ENCODE measurements at regions not wholly inside any gene's neighbourhood (a gene's known extent, or its start where the extent isn't known, plus 50 kb on each side); places are given as distances from the start of the nearest gene placed in this dataset.
"Not testable (repeated sequence)": the region's sequence is repeated elsewhere in the genome, so short reads cannot be mapped to it uniquely, and the experiment has no call there.

DNA sequence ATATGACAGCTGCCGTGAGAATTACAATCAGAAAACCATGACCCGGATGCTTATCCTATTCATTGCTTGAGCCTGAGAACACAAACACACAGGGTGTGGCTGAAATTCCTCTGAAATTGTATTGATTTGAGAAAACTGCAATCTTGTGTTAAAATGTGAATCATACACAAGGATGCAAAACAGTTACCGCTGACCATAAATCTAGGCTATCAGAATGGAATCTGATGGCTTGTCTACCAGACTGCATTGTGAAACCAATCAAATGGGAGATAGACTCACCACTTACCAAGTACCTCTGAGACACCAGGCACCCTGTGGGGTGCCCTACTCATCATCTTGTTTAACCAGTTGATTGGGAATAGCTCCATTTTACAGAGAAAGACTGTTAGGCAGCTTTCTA, 188.7 kb upstream of the MSX2 start:
- Histone ChIP-seq H3K4me3 (no peak overlapping the region), H3K27me3 (ENCODE audit: insufficient read depth in 3 of 3, low read length in 2 of 3) (no peaks in the 10 kb centered on the region), H3K4me1 (no peaks in the 10 kb centered on the region), H3K27ac (no peak overlapping the region), H3K36me3 (ENCODE audit: insufficient read depth in 1 of 2, low read depth in 1 of 2) (no peaks in the 10 kb centered on the region), H3K9me3 (no peaks in the 10 kb centered on the region)
- ATAC-seq (no peak), DNase-seq (no peak)
- no peak for TF ChIP-seq CTCF (IDR thresholded peaks at IDR 0.05)
- 87 to 90% (median 88%) methylated on average over 3 of the region's 3 CpGs for WGBS, 3 donors
- intact Hi-C loops (cut with DNase I), result no loop called here

GRCh38 chr5:174539823-174540222, 184.6 kb upstream of the MSX2 start:
- 77% methylated on average over 2 of the region's 5 CpGs; no CpG with 5 or more reads in 2 of the 3 donors for WGBS, 3 donors
- DNase-seq; H3K27me3 ChIP-seq (ENCODE audit: insufficient read depth in 3 of 3, low read length in 2 of 3); H3K36me3 ChIP-seq (ENCODE audit: insufficient read depth in 1 of 2, low read depth in 1 of 2); H3K4me3 ChIP-seq; H3K27ac ChIP-seq; ATAC-seq; H3K4me1 ChIP-seq; H3K9me3 ChIP-seq; intact Hi-C loops (cut with DNase I): not testable (repeated sequence)

- intact Hi-C loops (cut with DNase I), result no loop called here
- Histone ChIP-seq H3K36me3 (ENCODE audit: insufficient read depth in 1 of 2, low read depth in 1 of 2) (no peaks in the 10 kb centered on the region), H3K9me3 (no peaks in the 10 kb centered on the region), H3K4me3 (no peak overlapping the region), H3K27me3 (ENCODE audit: insufficient read depth in 3 of 3, low read length in 2 of 3) (no peaks in the 10 kb centered on the region), H3K4me1 (no peaks in the 10 kb centered on the region), H3K27ac (no peak overlapping the region)
- WGBS, 3 donors, result 82 to 89% (median 84%) methylated on average over 3 of the region's 3 CpGs
- TF ChIP-seq CTCF (IDR thresholded peaks at IDR 0.05), result no peak
- ATAC-seq, result no peak
- DNase-seq, result no peak
Observed at GRCh38 chr5:174542037-174542436, 182.3 kb upstream of the MSX2 start.

DNA sequence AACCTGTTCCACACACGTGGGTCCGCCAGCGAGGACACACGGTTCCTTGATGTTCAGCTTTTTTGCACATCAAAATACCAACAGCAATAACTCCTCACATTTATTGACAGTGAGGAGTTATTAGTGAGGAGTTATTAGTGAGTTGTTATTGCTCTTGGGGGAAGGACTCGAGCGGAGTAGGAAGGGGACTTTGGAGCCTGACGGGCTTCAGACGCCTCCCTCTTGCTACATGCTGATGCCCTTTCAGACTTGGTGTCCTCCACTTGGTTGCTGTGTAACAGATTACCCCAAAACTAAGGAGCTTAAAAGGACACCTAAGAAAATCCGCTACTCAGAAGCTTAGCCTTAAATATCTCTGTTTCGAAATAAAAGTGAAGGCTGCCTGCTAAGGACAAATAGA, 181.9 kb upstream of the MSX2 start:
- no peaks in the 10 kb centered on the region for H3K9me3 ChIP-seq
- 79 to 81% (median 79%) methylated on average over 10 of the region's 10 CpGs for WGBS, 3 donors
- H3K27ac ChIP-seq, result no peak overlapping the region
- no peak for DNase-seq
- H3K4me3 ChIP-seq, result no peak overlapping the region
- H3K4me1 ChIP-seq, result no peaks in the 10 kb centered on the region
- intact Hi-C loops (cut with DNase I), result no loop called here
- no peak for TF ChIP-seq CTCF (IDR thresholded peaks at IDR 0.05)
- no peaks in the 10 kb centered on the region for H3K36me3 ChIP-seq (ENCODE audit: insufficient read depth in 1 of 2, low read depth in 1 of 2)
- H3K27me3 ChIP-seq (ENCODE audit: insufficient read depth in 3 of 3, low read length in 2 of 3), result no peaks in the 10 kb centered on the region
- ATAC-seq, result no peak

GRCh38 chr5:174545926-174546325, 178.5 kb upstream of the MSX2 start:
- H3K4me3 ChIP-seq, result no peak overlapping the region
- H3K9me3 ChIP-seq, result no peaks in the 10 kb centered on the region
- TF ChIP-seq CTCF (IDR thresholded peaks at IDR 0.05), result no peak
- peaks cover 0 to 4% (median 3%) of the 10 kb centered on the region in 3 donors for H3K27me3 ChIP-seq (ENCODE audit: insufficient read depth in 3 of 3, low read length in 2 of 3)
- no peak for ATAC-seq
- 85 to 90% (median 85%) methylated on average over 3 of the region's 3 CpGs for WGBS, 3 donors
- no peak overlapping the region for H3K27ac ChIP-seq
- intact Hi-C loops (cut with DNase I), result no loop called here
- no peaks in the 10 kb centered on the region for H3K36me3 ChIP-seq (ENCODE audit: insufficient read depth in 1 of 2, low read depth in 1 of 2)
- H3K4me1 ChIP-seq, result no peaks in the 10 kb centered on the region
- no peak for DNase-seq

All from psoas muscle (tissue), 7 donors.